ENCODE measurements at regions not wholly inside any gene's neighbourhood (a gene's known extent, or its start where the extent isn't known, plus 50 kb on each side); places are given as distances from the start of the nearest gene placed in this dataset.
A peak's percentile ranks its signal among the peaks of the same experiment; 100 is the strongest.

DNA sequence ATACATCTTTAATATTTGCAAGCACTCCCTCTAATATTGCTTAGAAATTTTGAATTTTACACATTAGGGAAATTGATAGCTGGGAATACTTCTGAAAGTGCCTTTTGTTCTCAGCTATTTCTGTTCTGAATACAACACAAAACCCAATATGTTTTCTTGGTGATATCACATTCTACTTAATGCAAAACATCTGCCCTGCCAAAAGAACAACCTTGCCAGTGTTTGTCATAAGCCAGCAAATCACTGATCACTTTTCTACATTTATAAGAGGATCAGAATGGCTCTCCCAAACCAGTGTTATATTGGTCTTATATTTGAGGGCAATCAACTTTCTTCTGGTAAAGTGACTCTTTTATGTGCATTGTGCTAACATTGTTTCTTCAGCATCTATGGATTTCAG, 126.8 kb upstream of the APOOL start:
- no peak overlapping the region for H3K9ac ChIP-seq (ENCODE audit: low read depth, low read length, poor library complexity, severe bottlenecking)
- H3K4me3 ChIP-seq (ENCODE audit: low read length, poor library complexity, severe bottlenecking), result no peak overlapping the region
- H4K20me1 ChIP-seq (ENCODE audit: insufficient read depth, low read length, poor library complexity, severe bottlenecking), result no peaks in the 10 kb centered on the region
- no peaks in the 10 kb centered on the region for H3K27me3 ChIP-seq (ENCODE audit: insufficient read depth, low read length, poor library complexity, severe bottlenecking)
- TF ChIP-seq EZH2phosphoT487 (IDR thresholded peaks at IDR 0.05; ENCODE audit: borderline replicate concordance) (no peak), CTCF (conservative IDR thresholded peaks at IDR 0.05; ENCODE audit: low read length) (no peak)
- no peaks in the 10 kb centered on the region for H3K36me3 ChIP-seq (ENCODE audit: insufficient read depth, low read length)
- no peaks in the 10 kb centered on the region for H3K9me2 ChIP-seq (replicated peaks; ENCODE audit: low read depth, low read length)
- no peaks in the 10 kb centered on the region for H3K79me2 ChIP-seq (ENCODE audit: insufficient read depth, low read length)
- no peaks in the 10 kb centered on the region for H3K4me1 ChIP-seq (ENCODE audit: insufficient read depth, low read length, poor library complexity, severe bottlenecking)
- H3K9me3 ChIP-seq (ENCODE audit: insufficient read depth, low read depth, low read length), result no peaks in the 10 kb centered on the region
- H3F3A ChIP-seq (ENCODE audit: low read depth), result no peaks in the 10 kb centered on the region
- H2AFZ ChIP-seq (ENCODE audit: low read length), result no peak overlapping the region
- H3K4me2 ChIP-seq (ENCODE audit: low read depth, low read length, poor library complexity, severe bottlenecking), result no peak overlapping the region

DNA sequence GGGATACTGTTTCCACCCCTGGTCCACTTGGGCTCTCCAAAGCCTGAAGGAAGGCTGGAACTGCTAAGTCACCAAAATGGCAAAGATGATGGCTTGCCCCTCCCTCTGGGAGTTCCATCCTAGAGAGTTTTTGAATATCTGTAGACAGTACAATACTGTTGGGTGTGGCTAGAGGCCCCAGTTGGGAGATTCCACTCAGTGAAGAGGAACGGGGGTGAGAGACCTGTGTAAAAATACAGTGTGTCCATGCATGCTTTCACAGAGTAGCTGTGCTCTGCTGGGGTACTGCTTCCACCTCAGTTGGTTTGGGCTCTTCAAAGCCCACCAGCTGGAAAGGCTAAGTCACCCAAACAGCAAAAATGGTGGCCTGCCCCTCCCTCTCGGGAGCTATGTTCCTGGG, 109.8 kb upstream of the APOOL start:
- no peaks in the 10 kb centered on the region for H4K20me1 ChIP-seq (ENCODE audit: insufficient read depth, low read length, poor library complexity, severe bottlenecking)
- no peak overlapping the region for H2AFZ ChIP-seq (ENCODE audit: low read length)
- H3K79me2 ChIP-seq (ENCODE audit: insufficient read depth, low read length), result no peaks in the 10 kb centered on the region
- no peak for TF ChIP-seq EZH2phosphoT487 (IDR thresholded peaks at IDR 0.05; ENCODE audit: borderline replicate concordance)
- no peak for TF ChIP-seq CTCF (conservative IDR thresholded peaks at IDR 0.05; ENCODE audit: low read length)
- no peaks in the 10 kb centered on the region for H3K9me3 ChIP-seq (ENCODE audit: insufficient read depth, low read depth, low read length)
- no peaks in the 10 kb centered on the region for H3F3A ChIP-seq (ENCODE audit: low read depth)
- no peak overlapping the region for H3K4me3 ChIP-seq (ENCODE audit: low read length, poor library complexity, severe bottlenecking)
- H3K4me1 ChIP-seq (ENCODE audit: insufficient read depth, low read length, poor library complexity, severe bottlenecking), result no peaks in the 10 kb centered on the region
- H3K36me3 ChIP-seq (ENCODE audit: insufficient read depth, low read length), result no peaks in the 10 kb centered on the region
- no peaks in the 10 kb centered on the region for H3K27me3 ChIP-seq (ENCODE audit: insufficient read depth, low read length, poor library complexity, severe bottlenecking)
- no peak overlapping the region for H3K4me2 ChIP-seq (ENCODE audit: low read depth, low read length, poor library complexity, severe bottlenecking)
- H3K9me2 ChIP-seq (replicated peaks; ENCODE audit: low read depth, low read length), result no peaks in the 10 kb centered on the region
- H3K9ac ChIP-seq (ENCODE audit: low read depth, low read length, poor library complexity, severe bottlenecking), result no peak overlapping the region

DNA sequence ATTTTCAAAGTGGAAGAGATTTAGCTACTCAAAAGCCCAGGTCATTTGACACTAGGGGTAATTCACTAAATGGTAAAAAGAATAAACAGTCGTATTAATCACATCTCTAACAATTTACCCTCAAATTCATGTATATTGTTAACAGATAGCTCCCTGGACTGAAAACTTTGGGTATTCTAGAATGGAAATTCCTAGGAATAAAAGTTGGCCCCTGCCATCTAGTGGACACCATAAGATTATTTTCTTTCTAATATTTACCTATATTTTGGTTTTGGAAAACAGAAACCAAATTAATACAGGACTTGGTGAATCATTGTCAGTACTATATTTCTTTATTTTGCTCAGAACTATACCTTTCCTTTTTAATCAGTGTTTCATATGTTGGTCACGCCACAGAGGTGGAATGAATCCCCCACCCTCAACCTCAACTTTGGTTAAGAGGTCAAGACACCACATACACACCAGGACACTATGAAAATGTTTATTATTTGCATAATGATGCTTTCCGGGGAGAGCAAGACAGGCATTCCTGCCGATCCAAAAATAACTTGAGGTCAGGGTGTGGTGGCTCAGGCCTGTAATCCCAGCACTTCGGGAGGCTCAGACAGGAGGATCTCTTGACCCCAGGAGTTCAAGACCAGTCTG, 96.2 kb upstream of the APOOL start:
- H3K9me3 ChIP-seq (ENCODE audit: insufficient read depth, low read depth, low read length), result no peaks in the 10 kb centered on the region
- no peaks in the 10 kb centered on the region for H3K36me3 ChIP-seq (ENCODE audit: insufficient read depth, low read length)
- no peaks in the 10 kb centered on the region for H3K4me1 ChIP-seq (ENCODE audit: insufficient read depth, low read length, poor library complexity, severe bottlenecking)
- no peak overlapping the region for H3K4me2 ChIP-seq (ENCODE audit: low read depth, low read length, poor library complexity, severe bottlenecking)
- TF ChIP-seq EZH2phosphoT487 (IDR thresholded peaks at IDR 0.05; ENCODE audit: borderline replicate concordance) (no peak), CTCF (conservative IDR thresholded peaks at IDR 0.05; ENCODE audit: low read length) (peak; percentile 33)
- H3K27me3 ChIP-seq (ENCODE audit: insufficient read depth, low read length, poor library complexity, severe bottlenecking), result no peaks in the 10 kb centered on the region
- H4K20me1 ChIP-seq (ENCODE audit: insufficient read depth, low read length, poor library complexity, severe bottlenecking), result no peaks in the 10 kb centered on the region
- no peaks in the 10 kb centered on the region for H3K79me2 ChIP-seq (ENCODE audit: insufficient read depth, low read length)
- no peak overlapping the region for H2AFZ ChIP-seq (ENCODE audit: low read length)
- no peaks in the 10 kb centered on the region for H3F3A ChIP-seq (ENCODE audit: low read depth)
- H3K4me3 ChIP-seq (ENCODE audit: low read length, poor library complexity, severe bottlenecking), result no peak overlapping the region
- no peak overlapping the region for H3K9ac ChIP-seq (ENCODE audit: low read depth, low read length, poor library complexity, severe bottlenecking)
- no peaks in the 10 kb centered on the region for H3K9me2 ChIP-seq (replicated peaks; ENCODE audit: low read depth, low read length)
